ENCODE measurements at regions not wholly inside any gene's neighbourhood (a gene's known extent, or its start where the extent isn't known, plus 50 kb on each side); places are given as distances from the start of the nearest gene placed in this dataset.

DNA sequence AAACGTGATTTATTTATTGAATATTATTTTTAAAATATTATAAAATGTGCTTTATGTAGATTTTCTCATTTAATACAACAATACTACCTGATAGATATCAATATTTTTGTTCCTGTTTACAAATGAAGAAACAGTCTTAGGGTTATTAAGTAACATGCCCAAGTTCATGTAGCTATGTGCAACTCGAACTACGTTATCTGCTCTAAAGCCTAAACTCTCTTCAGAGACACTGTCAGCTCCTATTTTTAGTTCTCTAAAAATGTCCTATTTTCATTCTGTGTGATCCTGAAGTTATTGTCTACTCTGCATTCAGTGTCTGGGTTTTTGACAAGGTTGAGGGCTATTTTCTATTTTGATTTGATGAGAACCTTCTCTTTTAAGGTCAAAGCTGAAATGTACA lies 550.1 kb upstream of the B3GALT2 start:
- no peak for DNase-seq

DNA sequence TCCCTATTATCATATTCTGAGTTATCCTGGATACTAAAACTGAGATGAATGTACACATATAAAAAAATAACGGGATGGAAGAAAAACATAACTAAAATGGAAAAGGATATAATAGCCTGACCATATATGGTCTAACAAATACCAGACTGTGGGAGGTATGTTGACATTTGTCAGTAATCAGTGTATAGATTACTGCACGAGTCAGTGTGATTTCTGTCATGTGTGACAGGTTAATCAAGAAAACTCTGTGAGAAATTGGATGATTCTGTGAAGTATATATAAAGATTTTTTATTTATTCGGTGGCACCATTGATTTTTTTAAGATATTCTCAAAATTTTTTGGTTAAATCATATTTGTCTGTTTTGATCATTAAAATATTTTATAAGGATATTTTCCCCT lies 547.3 kb upstream of the B3GALT2 start:
- no peak for DNase-seq

DNA sequence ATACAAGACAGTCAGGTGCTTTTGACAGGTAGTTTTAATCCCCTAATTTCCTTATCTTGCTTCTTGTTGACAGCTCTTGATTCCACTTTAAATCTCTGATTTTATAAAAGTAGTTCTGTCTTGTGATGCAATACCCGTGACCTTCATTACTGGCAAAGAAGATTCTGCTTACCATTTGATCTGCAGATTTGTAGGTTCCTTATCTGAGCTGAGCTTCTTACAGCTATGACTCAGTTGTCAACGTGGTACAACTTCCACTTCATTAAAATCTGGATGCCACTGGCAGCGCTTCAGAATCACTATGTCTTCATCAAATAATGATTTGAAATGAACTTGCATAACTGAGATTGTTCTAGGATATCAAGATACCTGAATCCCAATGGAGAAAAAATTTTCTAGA lies 543.6 kb upstream of the B3GALT2 start:
- DNase-seq: no peak

DNA sequence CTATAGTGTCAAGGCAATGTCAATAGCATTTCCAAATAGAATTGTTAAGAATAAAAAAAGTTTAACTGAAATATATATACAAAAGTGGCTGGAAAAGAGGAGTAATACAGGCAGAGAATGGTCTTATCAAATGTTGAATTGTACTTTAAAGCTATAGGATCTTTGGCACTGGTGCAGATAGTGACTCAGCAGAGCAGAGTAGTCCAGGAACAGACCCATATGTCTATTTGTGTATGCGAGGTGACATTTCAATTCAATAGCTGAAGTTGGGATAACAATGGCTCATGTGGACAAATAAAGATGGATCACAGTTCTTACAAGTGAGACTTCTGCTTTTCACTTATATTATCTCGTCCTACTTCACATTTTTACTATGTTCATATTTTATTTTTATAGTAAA lies 543.0 kb upstream of the B3GALT2 start:
- no peak for DNase-seq

DNA sequence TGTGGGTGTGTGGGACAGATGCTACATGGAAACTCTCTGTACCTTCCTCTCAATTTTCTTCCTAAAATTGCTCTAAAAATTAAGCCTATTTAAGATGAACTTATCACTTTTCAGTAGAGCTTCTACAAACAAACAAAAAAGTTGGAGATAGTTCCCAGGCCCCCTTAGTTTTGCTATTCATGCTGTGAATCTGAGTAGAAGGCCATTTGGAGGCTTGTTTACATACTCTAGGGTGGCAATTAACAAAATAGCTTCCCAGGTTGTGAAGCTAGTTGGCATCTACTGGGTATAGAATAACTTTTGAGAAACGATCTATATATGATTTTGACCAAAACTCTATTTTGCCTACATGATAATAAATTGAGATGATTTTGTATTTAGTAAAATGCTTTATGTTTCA lies 541.4 kb upstream of the B3GALT2 start:
- no peak for DNase-seq

DNA sequence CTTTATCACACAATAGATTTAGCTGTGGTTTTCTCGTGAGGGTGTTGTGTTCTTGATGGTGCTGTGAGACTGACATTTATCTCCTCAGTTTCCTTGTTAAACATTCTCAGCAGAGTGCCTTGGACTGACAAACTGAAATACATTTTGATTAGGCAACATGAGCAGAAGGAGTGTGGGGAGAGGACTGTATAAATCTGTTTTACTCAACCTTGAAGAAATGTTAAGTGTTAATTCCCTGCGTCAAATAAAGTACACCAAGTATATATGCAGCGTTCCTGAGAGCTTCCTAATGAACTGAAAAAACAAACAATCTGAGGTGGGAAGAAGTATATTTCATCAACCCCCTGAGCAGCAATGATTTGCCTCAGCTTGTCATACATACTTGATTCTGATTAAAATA lies 540.3 kb upstream of the B3GALT2 start:
- DNase-seq: no peak

DNA sequence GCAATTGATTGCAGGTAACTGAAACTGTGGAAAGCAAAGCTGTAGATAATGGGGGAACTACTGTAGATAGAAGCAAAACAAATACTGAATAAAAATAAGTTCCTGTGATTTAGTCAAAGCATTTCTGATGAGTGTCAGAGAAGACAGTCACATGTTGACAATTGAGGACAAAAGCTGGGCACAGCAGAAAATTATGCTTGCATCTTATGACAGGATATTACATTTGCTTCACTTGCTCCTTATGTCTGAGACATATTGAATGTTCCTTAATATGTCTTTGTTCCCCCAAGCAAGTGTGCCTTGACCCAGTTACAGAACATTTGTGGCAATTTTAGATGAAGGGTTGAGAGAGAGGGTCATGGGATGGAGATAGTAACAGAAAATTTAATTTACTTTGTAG lies 526.0 kb upstream of the B3GALT2 start:
- DNase-seq: no peak

DNA sequence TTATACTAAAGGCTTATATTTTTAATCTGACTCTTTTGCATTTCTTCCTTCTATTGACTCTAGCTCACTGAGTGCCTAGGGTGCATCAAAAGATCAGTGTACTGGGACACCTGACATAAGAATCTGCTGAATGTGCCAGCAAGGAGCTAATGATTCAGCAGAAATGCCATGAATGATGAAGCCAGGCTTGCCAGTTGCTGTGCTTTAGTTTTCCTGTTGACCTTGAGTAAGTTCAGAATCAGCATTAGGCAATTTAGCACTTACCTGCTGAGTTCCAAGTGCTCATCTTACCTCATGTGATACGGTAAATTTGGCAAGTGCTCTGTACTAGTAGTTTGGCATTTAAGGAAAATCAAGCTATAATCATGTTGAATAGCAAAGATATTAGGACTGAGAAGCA lies 523.2 kb upstream of the B3GALT2 start:
- DNase-seq: no peak

DNA sequence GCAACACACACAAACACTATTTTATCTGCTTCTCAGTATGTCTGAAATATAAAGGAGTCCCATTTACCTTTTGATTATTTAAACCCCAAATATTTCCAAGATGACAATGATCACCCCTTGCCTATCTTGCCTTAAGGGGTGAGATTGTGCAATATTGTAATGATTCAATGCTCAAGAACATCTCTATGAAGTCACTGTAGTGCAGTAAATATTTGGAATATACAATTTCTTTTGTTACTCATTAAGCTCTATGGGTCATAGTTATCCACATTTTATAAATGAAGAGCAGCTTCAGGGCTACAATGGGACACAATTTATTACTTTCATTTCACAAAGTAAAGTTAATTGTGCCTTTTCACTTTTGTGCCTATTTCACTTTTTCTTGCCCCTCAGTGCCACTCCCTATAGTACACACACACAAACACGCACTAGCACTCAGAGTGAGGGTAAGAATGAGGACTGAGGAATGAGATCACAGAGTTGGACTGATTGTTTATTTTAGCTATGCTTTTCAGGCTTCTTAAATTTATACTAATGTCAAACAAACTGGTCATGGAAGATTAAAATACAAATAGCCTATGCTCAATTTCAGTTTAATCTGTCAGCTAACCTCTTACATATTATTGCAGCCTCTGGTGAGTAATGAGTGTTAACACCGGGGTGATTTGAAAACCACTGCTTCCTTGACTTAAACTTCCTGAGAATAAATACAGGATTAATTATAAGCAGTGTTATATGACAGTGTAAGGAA lies 521.0 kb upstream of the B3GALT2 start:
- DNase-seq: no peak

DNA sequence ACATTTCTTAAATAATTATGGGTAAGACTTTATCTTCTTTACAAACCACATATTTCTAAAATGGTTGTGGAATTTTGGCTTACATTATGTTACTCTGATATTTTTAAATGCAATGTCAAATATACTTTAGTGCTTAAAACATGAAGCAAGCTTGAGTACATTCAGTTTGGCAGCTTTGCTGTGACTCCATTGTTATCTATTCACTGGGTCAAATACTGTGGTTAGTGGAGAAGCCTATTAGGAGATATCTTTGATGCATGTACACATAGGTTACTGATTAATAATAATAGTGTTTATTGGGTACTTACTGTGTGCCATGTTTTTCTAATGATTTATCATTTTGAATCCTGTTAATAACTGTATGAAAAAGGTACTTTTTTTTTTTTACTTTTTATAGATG lies 520.4 kb upstream of the B3GALT2 start:
- DNase-seq: no peak

DNA sequence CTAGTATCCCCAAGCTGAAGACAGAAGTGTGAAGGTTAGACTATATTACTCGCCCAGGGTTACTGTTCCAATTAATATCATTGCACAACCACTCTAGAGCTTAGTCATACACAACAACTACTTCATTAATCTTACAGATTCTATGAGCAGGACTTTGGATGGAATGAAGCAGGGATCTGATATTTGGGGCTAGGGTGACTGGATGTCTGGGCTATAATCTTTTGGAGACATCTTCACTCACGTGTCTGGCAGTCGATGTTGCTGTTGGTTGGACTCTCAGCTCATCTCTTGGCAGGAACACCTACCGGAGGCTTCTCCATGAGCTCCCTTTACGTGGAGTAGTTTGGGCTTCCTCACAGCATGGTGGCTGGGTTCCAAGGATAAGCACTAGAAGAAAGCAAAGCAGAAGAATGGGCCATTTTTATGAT lies 519.2 kb upstream of the B3GALT2 start:
- DNase-seq: no peak

DNA sequence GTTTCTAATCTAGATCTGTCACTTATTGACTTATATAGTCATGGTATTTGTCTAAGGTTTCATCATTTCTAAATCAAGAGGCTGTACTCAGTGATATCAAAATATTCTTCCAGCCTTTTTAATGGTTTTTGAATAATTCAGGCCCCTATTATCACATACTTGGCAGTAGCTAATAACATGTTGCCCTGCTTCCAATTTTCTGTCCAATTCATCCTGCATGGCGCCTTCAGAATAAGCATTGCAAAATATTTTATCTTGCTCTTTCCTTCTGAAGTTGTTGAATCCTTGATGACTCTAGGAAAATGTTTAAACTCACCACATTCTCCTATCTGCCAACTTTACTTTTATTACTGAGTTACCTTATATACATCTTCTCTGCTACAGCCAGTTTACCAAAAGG lies 517.2 kb upstream of the B3GALT2 start:
- DNase-seq: no peak

DNA sequence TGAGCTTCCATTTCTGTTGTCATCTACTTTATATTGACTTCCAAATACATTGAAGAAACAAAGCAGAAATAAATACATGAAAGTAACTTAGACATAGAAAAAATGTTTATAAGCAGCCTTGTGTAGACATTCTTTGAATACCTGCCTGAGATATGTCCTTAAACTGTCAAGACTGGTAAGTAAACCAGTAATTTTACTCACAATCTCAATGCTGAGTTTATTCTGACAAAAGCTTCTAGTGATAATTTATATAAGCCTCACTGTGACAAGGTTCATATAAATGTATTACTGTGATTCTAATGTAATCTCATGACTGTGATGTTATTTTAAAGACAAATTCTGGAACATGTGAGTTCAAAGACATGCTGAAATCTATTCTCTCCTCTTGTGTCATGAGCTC lies 516.7 kb upstream of the B3GALT2 start:
- DNase-seq: no peak

DNA sequence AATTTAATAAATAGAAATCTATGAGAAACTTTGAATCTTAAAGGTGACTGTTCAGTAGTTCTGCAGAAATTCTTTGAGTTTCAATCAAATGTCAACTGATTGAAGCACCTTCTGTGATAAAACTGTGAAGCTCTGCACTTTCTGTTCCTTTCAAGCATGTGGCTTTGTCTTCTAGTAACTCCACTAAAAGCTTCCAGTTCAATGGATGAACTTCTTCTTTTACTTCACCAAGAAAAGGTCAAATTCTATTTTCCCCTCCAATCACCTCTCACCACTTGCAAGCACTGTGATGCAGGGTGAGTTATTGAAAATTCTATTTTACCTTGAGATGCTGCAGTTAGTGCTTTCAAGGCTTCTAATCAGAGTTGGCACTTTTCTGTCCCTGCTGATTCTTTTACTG lies 515.3 kb upstream of the B3GALT2 start:
- no peak for DNase-seq

DNA sequence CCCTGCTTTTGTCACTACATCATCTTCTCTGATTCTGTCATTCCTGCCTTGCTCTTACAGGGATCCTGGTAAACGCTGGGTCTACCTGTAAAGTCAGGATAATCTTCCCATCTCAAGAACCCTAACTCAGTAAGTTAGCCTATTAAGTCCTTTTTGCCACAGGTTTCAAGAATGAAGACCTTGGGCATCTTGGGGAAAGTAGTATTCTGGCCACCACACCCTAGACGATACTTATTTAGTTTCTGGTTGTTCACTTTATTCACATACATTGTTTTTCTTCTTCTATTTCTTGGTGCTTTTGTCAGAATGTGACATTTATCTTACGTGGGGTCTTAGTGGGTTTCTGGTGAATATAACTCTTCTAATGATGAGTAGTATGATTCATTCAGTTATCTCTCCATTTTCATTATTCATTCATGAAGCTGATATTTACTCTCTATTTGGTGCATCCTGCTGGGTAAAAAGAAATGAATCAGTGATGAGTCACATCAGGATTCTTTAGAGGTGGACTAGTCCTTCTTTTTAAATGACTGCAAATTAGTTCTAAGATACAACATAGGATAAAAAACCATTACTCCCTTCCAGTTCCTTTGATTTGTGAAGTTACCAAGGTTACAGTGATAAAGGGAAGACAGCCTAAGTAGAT lies 514.4 kb upstream of the B3GALT2 start:
- no peak for DNase-seq

DNA sequence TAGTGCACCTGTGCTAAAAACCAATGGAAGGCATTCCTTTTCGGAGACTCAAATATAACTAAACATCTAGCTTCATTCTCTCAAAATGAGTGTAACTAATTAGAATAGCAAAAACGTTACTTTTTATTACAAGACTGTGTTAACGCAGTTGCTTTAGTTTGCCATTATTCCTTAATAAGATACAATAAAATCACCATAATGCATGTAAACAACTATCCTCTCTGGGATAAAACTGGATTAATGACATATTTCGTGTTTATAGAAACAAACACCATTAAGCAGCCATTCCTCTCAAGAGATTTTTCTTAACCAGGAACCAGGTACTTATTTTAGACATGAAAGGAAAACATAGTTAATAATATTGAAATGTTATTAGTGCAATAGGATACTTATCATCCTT lies 512.8 kb upstream of the B3GALT2 start:
- no peak for DNase-seq

DNA sequence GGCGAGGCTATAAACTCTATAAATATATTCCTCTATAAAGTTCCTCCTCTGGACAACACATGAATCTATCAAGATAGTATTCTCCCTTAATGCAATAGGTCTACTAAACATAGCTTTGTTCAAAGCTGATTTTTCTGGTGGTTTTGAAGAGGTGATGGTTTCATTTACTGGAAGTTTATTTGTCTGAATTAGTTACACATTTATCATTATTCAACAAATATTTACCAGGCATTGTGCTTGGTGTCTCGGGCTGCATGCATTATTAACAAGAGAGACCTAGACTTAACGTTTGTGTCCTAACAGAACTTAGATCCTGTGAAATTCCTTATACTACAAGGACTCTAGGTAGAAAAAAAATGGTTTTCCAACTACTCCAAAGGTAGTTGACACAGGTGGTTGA lies 511.4 kb upstream of the B3GALT2 start:
- no peak for DNase-seq

DNA sequence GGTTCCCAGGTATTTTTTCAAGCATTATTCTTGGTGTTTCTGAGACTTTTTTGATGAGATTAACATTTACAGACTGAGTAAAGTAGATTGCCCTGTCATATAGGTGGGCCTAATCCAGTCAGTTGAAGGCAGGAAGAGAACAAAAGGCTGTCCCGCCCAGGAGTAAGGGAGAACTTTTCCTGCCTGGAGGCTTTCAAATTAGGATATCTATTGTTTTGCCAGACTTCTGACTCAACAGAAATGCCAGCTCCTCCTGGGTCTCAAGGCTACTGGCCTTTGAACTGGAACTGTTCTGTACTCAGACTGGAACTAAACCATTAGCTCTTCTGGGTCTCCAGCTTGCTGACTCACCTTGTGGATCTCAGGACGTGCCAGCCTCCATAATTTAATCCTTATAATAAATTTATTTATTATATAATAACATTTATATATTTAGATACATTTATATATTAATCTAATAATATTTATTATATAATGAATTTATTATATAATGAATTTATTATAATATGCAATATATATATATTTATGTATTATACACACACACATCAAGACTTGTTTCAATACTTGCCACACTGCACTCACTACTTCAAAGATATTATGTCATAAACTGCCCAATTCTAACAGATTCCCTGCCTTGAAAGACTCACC lies 510.8 kb upstream of the B3GALT2 start:
- no peak for DNase-seq

DNA sequence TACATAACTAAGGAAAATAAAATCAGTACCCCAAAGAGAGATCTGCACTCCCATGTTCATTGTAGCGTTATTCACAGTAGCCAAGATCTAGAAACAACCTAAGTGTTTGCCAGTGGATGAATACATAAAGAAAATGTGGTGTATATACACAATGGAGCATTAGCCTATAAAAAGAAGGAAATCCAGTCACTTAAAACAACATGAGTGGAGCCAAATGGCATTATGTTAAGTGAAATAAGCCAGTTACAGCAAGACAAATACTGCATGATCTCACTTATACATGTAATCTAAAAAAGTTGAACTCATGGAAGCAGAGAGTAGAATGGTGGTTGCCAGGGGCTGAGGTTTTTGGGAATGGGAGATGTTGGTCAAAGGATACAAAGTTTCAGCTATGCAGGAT lies 508.3 kb upstream of the B3GALT2 start:
- no peak for DNase-seq

DNA sequence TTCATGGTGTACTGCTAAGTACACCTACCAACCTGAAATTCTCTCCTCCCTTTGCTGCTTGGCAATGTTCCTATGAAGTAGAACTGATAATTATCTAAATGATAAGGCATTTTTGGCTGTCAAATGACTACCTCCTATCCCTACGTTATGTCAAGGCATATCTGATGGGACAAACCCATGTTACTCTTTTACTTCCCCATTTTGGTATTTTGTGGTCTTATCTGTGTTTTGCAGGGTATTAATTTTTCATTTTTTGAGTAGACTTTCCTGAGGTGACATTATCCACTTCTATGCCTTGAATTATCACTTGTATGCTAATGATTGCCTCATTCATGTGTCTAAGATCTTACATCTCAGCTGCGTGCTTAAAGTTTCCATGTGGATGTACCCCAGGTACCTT lies 499.6 kb upstream of the B3GALT2 start:
- DNase-seq: no peak

DNA sequence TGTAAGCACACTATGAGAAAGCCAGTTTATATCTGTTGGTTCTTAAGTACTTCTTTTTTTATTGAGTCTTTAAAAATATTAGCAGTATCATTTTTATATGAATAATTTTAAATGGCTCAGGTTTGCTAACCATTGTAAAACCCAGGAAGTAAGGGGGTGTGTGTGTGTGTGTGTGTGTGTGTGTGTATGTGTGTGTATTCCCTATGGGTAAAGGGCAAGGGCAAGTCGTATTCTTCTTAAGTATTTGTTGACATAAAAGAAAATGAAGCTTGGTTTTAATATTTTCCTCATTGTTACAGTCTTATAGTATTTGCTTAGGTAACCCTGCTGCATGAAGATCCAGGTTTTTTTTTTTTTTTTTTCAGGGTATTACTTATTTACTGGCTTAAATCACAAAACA lies 495.0 kb upstream of the B3GALT2 start:
- no peak for DNase-seq

DNA sequence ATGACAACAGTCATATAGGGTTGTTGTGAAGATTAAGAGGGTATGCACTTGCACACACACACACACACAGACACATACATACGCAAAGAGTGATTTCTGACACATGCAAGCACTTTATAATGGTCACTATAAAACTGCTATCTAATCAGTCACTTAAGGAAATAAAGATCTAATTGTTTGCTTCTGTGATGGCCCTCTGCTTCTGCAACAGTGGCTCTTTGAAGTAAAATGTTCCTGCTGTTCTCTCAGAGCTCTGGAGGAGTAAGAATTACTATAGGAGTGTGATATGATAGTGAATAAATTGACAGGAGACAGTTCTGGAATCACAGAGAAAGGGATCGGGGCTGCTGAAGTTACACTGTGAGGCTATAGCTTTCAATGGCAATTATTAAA lies 494.5 kb upstream of the B3GALT2 start:
- no peak for DNase-seq

DNA sequence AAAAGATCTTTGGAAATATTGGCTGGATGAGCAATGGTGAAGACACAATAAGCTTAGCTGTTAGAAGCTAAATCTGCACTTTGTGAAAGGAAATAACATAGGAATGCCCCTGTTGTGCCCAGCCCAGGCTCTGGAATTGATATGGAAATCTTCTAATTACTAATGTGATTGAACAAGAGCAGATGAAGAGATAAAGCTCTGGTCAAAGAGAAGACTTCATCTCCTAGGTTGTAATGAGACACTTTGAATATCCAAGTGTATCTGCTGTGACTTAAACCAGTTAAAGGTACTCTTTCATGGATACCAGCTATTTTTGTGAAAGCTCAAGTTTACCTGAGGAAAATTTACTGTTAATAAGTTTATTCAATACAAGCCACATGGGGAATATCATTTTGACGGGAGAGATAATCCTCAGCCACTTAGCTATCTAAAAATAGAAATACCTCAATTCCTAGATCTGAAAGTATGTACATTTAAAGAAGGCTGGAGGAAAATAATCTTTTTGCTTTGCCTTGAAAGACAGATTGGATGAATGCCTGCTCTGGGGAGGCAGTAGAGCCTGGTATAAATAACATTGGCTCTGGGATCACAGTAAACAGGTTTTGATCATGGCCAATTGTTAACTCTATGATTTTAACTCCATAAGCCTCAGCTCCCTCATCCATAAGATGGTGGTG lies 494.0 kb upstream of the B3GALT2 start:
- no peak for DNase-seq

DNA sequence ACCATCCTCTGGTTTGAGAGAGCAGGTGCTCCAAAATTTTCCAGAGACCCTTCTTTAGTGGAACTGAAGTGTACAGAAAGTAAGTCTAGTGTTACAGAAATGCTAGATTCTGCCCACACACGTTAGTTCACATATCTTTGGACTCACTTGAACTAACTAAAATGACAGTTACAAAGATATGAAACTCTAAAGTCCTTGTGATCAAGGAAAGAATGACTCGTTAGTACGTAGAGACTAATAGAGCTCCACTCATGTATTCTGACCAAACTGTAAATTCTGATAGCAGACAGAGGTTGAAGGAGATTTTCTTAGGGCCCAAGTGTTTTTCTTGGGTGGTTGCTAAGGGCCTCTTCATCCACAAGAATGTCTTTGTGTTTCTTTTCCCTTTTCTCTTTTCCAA lies 491.5 kb upstream of the B3GALT2 start:
- DNase-seq: no peak
